ENCODE measurements at regions not wholly inside any gene's neighbourhood (a gene's known extent, or its start where the extent isn't known, plus 50 kb on each side); places are given as distances from the start of the nearest gene placed in this dataset.

- TF ChIP-seq CTCF (IDR thresholded peaks at IDR 0.05), result no peak
- no peak for TF ChIP-seq ZFX (IDR thresholded peaks at IDR 0.05; ENCODE audit: borderline replicate concordance)
Observed at GRCh38 chr5:99023330-99023729, 94.5 kb upstream of the CHD1 start.
